ENCODE measurements at regions not wholly inside any gene's neighbourhood (a gene's known extent, or its start where the extent isn't known, plus 50 kb on each side); places are given as distances from the start of the nearest gene placed in this dataset.

DNA sequence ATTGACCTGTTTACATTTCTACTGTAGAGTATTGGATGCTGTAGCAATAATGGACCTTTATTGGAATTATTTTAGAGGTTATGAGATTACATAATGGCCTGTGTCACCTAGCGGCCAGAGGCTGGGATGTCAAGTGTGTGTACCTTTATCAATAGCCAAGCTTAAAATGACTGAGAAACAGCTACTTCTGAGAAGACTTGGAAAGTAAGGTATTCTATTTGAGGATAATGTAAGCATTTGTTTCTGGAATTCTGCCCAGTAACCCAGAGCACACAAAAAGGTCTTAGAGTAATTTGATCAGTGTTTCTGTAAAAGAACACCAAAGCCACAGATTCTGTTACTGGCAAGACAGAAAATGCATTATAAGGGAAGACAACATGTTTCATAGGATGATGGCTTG lies 116.8 kb downstream of the MACIR start:
- no peak overlapping the region for H3K4me3 ChIP-seq
- peak in 5 of 7 experiments; percentile 13 to 33 (median 19) for TF ChIP-seq CTCF (IDR thresholded peaks at IDR 0.05)
- no peak for TF ChIP-seq POLR2A (IDR thresholded peaks at IDR 0.05)
- WGBS, 2 donors, result 33 to 37% methylated on average over 1 of the region's 1 CpG
- H3K9me3 ChIP-seq, result no peaks in the 10 kb centered on the region
- intact Hi-C loops (cut with DNase I), result no loop called here
- H3K27me3 ChIP-seq, result no peaks in the 10 kb centered on the region
- DNase-seq, result peak in 1 of 4 donors; percentile 22
- no peak for ATAC-seq
- peaks cover 6% of the 10 kb centered on the region for H3K4me1 ChIP-seq
- H3K36me3 ChIP-seq (replicated peaks in 1 of 2; ENCODE audit: insufficient read depth in 1 of 2, low read depth in 2 of 2), result no peaks in the 10 kb centered on the region
- no peak overlapping the region for H3K27ac ChIP-seq

DNA sequence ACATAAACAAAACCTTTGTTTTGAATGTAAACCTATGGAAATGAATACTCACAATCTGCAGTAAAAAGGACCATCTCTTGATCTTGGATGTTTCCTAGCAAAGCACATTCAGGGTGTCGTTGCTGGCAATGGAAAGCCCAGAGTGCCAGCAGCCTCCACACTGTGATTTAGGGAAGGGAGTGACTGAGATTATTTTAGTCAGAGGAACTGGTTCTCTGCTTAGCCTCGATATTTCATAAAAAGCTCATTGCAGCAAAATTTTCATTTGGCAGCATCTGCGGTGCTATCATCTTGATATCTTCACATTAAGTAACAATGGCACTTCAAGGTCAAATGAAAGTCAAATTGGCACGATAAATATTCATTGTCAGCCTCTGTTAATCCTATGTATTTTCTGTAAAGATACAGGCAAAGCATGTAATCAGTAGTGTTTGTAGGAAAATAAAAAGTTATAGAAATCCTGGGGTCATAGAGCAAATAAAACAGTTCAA lies 116.0 kb downstream of the MACIR start:
- Histone ChIP-seq H3K27ac (no peak overlapping the region), H3K4me3 (no peak overlapping the region), H3K4me1 (peaks cover 6% of the 10 kb centered on the region), H3K9me3 (no peaks in the 10 kb centered on the region), H3K36me3 (replicated peaks in 1 of 2; ENCODE audit: insufficient read depth in 1 of 2, low read depth in 2 of 2) (no peaks in the 10 kb centered on the region), H3K27me3 (no peaks in the 10 kb centered on the region)
- TF ChIP-seq POLR2A (IDR thresholded peaks at IDR 0.05) (no peak), CTCF (IDR thresholded peaks at IDR 0.05) (no peak)
- DNase-seq (no peak), ATAC-seq (no peak)
- 43 to 55% methylated on average over 4 of the region's 4 CpGs for WGBS, 2 donors
- intact Hi-C loops (cut with DNase I), result no loop called here

DNA sequence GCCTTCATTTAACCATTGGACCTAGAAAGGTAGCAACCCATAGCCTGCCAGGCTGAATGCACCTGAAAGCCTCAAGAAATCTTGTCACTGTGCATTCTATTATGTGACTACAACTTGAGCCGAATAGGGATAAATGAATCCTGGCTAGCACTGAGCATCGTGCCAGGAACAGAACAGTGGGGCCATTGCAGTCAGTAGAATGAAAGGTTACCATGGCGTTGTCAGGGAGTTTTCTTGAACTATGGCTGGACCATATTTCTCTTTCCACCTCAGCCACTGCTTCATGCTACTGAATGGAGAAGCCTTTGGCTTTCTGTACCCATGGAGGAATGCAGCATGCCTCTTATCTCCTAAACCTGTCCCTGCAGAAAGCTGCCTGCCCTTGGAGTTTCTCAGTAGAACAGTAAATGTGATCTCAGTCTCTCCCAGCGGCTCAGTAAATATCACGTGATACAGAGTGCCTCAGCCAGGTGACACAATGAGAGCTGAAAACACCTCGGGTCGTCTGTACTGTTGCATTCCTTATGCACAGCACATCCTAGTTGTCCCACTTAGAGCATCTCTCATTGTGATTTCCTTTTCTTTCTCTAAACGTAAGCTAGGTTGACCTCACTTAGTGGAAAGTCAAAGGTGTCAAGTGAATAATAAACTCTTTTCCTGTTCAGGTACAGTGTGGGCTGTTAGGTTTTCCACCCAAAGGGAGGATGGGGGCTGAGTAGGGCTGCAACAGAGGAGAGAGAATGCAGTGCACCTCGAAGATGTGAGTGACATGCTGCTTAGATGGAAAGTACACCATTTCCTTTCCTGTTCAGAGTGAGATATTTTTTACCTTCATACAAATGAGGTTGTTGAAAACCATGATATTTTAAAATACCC lies 115.3 kb downstream of the MACIR start:
- 23 to 28% methylated on average over 9 of the region's 9 CpGs for WGBS, 2 donors
- ATAC-seq (peak; percentile 70), DNase-seq (peak in 3 of 4 donors; percentile 25 to 46 (median 27))
- TF ChIP-seq CTCF (IDR thresholded peaks at IDR 0.05) (no peak), POLR2A (IDR thresholded peaks at IDR 0.05) (no peak)
- Histone ChIP-seq H3K9me3 (no peaks in the 10 kb centered on the region), H3K36me3 (replicated peaks in 1 of 2; ENCODE audit: insufficient read depth in 1 of 2, low read depth in 2 of 2) (no peaks in the 10 kb centered on the region), H3K27me3 (no peaks in the 10 kb centered on the region), H3K4me1 (peaks cover 6% of the 10 kb centered on the region), H3K27ac (no peak overlapping the region), H3K4me3 (no peak overlapping the region)
- intact Hi-C loops (cut with DNase I), result no loop called here

DNA sequence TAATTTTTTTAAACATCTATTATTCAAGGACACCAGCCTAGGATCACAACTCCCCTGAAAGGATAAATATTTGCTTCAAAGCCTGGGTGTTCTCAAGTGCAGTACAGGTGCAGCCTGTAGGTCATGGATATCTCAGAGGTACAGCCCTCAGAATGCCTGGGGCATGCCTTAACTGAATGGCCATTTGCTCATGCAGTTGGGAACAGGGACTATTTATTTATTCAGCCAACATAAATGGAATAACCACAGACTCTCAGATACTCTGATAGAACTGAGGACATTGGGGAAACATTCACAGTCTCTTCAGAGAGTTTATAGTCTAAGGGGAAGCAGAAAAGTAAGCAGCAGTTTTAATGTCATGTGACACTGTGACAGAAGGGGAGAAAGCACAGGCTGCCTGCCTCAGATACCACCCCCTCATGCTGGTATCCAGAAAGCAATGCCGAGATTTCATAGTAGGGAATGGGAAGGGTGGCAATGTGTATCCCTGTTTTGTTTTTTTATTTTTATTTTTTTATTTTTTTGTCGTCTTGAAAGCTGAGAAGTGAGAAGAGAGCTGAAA lies 112.6 kb downstream of the MACIR start:
- DNase-seq (no peak), ATAC-seq (no peak)
- Histone ChIP-seq H3K27ac (no peak overlapping the region), H3K9me3 (no peaks in the 10 kb centered on the region), H3K4me1 (peaks cover 6% of the 10 kb centered on the region), H3K36me3 (replicated peaks in 1 of 2; ENCODE audit: insufficient read depth in 1 of 2, low read depth in 2 of 2) (no peaks in the 10 kb centered on the region), H3K4me3 (no peak overlapping the region), H3K27me3 (no peaks in the 10 kb centered on the region)
- TF ChIP-seq POLR2A (IDR thresholded peaks at IDR 0.05) (no peak), CTCF (IDR thresholded peaks at IDR 0.05) (no peak)
- WGBS, 2 donors, result 53% methylated on average over 2 of the region's 2 CpGs
- intact Hi-C loops (cut with DNase I), result no loop called here
